GM12878 (cell line): ENCODE measurements at regions not wholly inside any gene's neighbourhood (a gene's known extent, or its start where the extent isn't known, plus 50 kb on each side); places are given as distances from the start of the nearest gene placed in this dataset.

ENCODE experiments used
- ATAC-seq: fragments of 200-7000 bp; cut with Tn5 transposase; 3 replicates; pipeline ENCODE4 v1.9.1; 2020; ENCODE audit warnings: mild to moderate bottlenecking, moderate library complexity
- BruUV-seq: library from RNA; stranded (reverse); fragments of 400-500 nt; replicated peaks from 2 replicates; lab custom pipeline; 2021; lab: Mats Ljungman, UMichigan
- CTCF ChIA-PET: fragments of 300-600 bp; sonication (Branson Sonifier 250); formaldehyde crosslinking; extraction: SDS; loops from one replicate; lab custom pipeline; 2021; ENCODE audit warnings: inconsistent platforms; lab: Yijun Ruan, JAX
- POLR2A ChIA-PET: fragments of 350-600 bp; formaldehyde crosslinking; extraction: SDS; loops from one replicate; lab custom pipeline; 2021; ENCODE audit warnings: inconsistent platforms; lab: Charles Lee
- RAD21 ChIA-PET: fragments of 300-600 bp; sonication (Branson Sonifier 250); formaldehyde crosslinking; loops from one replicate; lab custom pipeline; 2023; ENCODE audit warnings: antibody characterized with exemption; ENCODE audit not compliant: unreplicated experiment; lab: Charles Lee
- SMC1A ChIA-PET: fragments of 300-600 bp; sonication (Branson Sonifier 250); formaldehyde crosslinking; loops from one replicate; lab custom pipeline; 2023; ENCODE audit not compliant: unreplicated experiment, uncharacterized antibody; lab: Charles Lee
- DNase-seq: peaks from one replicate; pipeline ENCODE4 v3.0.0-alpha.2; 2011; ENCODE audit warnings: low read depth, low spot score
- FAIRE-seq: peaks from 3 replicates; lab custom pipeline; 2011; peaks lifted over from hg19 to GRCh38; lab: Jason Lieb, UNC
- H2AFZ ChIP-seq: 2 replicates; pipeline ENCODE4 v1.6.0; 2011; ENCODE audit warnings: low read depth, low read length, control low read depth; ENCODE audit not compliant: control insufficient read depth
- H3K27ac ChIP-seq: 2 replicates; pipeline ENCODE4 v1.5.1; 2011; ENCODE audit warnings: control low read depth; ENCODE audit not compliant: control insufficient read depth, insufficient read depth
- H3K27me3 ChIP-seq, 2 experiments: replicated peaks in 1 of 2; 2 replicates each; pipeline versions ENCODE4 v1.6.0 to v1.6.1; 2011; ENCODE audit warnings: low read length in 1 of 2; ENCODE audit not compliant: control insufficient read depth in 2 of 2, insufficient read depth in 2 of 2
- H3K36me3 ChIP-seq, 2 experiments: 2 replicates each; pipeline ENCODE4 v1.5.1; 2011; ENCODE audit warnings: low read length in 1 of 2; ENCODE audit not compliant: control insufficient read depth in 2 of 2, insufficient read depth in 2 of 2
- H3K4me1 ChIP-seq: 2 replicates; pipeline ENCODE4 v1.6.1; 2011; ENCODE audit warnings: mild to moderate bottlenecking, low read length, moderate library complexity, mixed read lengths; ENCODE audit not compliant: control insufficient read depth, insufficient read depth
- H3K4me2 ChIP-seq: 2 replicates; pipeline ENCODE4 v1.6.0; 2011; ENCODE audit warnings: control low read depth; ENCODE audit not compliant: control insufficient read depth, insufficient read depth
- H3K4me3 ChIP-seq: fragments of 200-600 bp; sonication (generic); 2 replicates; pipeline ENCODE4 v1.5.1; 2016
- H3K79me2 ChIP-seq: 2 replicates; pipeline ENCODE4 v1.6.0; 2011; ENCODE audit warnings: low read length; ENCODE audit not compliant: control insufficient read depth, insufficient read depth
- H3K9ac ChIP-seq: 2 replicates; pipeline ENCODE4 v1.8.0; 2011; ENCODE audit warnings: low read length, control low read depth, mixed read lengths; ENCODE audit not compliant: control insufficient read depth, insufficient read depth
- H3K9me3 ChIP-seq: replicated peaks from 3 replicates; pipeline ENCODE4 v1.5.1; 2011; ENCODE audit warnings: mild to moderate bottlenecking, low read length; ENCODE audit not compliant: control insufficient read depth, insufficient read depth
- H4K20me1 ChIP-seq: 2 replicates; pipeline ENCODE4 v1.6.0; 2011; ENCODE audit not compliant: control insufficient read depth, insufficient read depth
- ASH2L ChIP-seq: fragments of 300-600, 200-600 bp; sonication (generic); IDR thresholded peaks from 2 replicates; pipeline ENCODE4 v1.6.1; 2017; ENCODE audit warnings: low read depth, mild to moderate bottlenecking, borderline replicate concordance
- BHLHE40 ChIP-seq, 2 experiments: fragments of 450-650 bp in 1 of 2; IDR thresholded peaks; 2 replicates each; pipeline ENCODE4 v1.6.1; 2011 to 2017; ENCODE audit warnings: low read depth in 2 of 2, borderline replicate concordance in 1 of 2, improper control_type of control experiment in 1 of 2, low read length in 1 of 2, mild to moderate bottlenecking in 1 of 2
- CBFB ChIP-seq: IDR thresholded peaks from 2 replicates; pipeline ENCODE4 v1.6.1; 2016; ENCODE audit warnings: antibody characterized with exemption, low read depth
- CHD2 ChIP-seq: IDR thresholded peaks from 2 replicates; pipeline ENCODE4 v1.6.1; 2011; ENCODE audit warnings: low read depth, low read length, improper control_type of control experiment, borderline replicate concordance
- CTCF ChIP-seq, 3 experiments: IDR thresholded peaks in 2 of 3; conservative IDR thresholded peaks in 1 of 3; 2 replicates each; pipeline ENCODE4 v1.5.1; 2011; ENCODE audit warnings: low read depth in 3 of 3, low read length in 3 of 3, mild to moderate bottlenecking in 3 of 3, control low read depth in 2 of 3, moderate library complexity in 2 of 3, inconsistent platforms in 1 of 3, mixed read lengths in 1 of 3; ENCODE audit not compliant: control insufficient read depth in 2 of 3, insufficient read depth in 1 of 3; ENCODE audit errors: extremely low read depth in 1 of 3
- FOS ChIP-seq: IDR thresholded peaks from 3 replicates; pipeline ENCODE4 v1.6.1; 2011; ENCODE audit warnings: borderline replicate concordance; ENCODE audit not compliant: insufficient read length; ENCODE audit errors: extremely low read depth
- FOXK2 ChIP-seq: fragments of 450-650 bp; IDR thresholded peaks from 2 replicates; pipeline ENCODE4 v1.6.1; 2017; ENCODE audit warnings: mild to moderate bottlenecking, moderate library complexity
- HCFC1 ChIP-seq: fragments of 150-350 bp; IDR thresholded peaks from 2 replicates; pipeline ENCODE4 v1.6.1; 2014; ENCODE audit warnings: low read length
- KLF5 ChIP-seq: fragments of 450-650 bp; IDR thresholded peaks from 2 replicates; pipeline ENCODE4 v1.6.1; 2014; ENCODE audit warnings: mild to moderate bottlenecking; ENCODE audit not compliant: partially characterized antibody
- NFXL1 ChIP-seq: fragments of 450-650 bp; IDR thresholded peaks from 2 replicates; pipeline ENCODE4 v1.6.1; 2017; ENCODE audit warnings: antibody characterized with exemption, mild to moderate bottlenecking, borderline replicate concordance
- NKRF ChIP-seq: fragments of 450-650 bp; conservative IDR thresholded peaks from 2 replicates; pipeline ENCODE4 v1.6.1; 2017; ENCODE audit warnings: mild to moderate bottlenecking, moderate library complexity
- PAX8 ChIP-seq: fragments of 450-650 bp; IDR thresholded peaks from 2 replicates; pipeline ENCODE4 v1.6.1; 2017; ENCODE audit warnings: mild to moderate bottlenecking, moderate library complexity
- SIX5 ChIP-seq: IDR thresholded peaks from 2 replicates; pipeline ENCODE4 v1.6.1; 2011; ENCODE audit warnings: mild to moderate bottlenecking, low read depth, low read length, moderate library complexity; ENCODE audit not compliant: severe bottlenecking
- SMAD5 ChIP-seq: IDR thresholded peaks from 2 replicates; pipeline ENCODE4 v1.6.1; 2016; ENCODE audit warnings: antibody characterized with exemption, low read depth
- SREBF2 ChIP-seq: IDR thresholded peaks from 2 replicates; pipeline ENCODE4 v1.6.1; 2012; ENCODE audit warnings: mild to moderate bottlenecking, low read length
- WRNIP1 ChIP-seq: IDR thresholded peaks from 2 replicates; pipeline ENCODE4 v1.6.1; 2011; ENCODE audit warnings: low read depth, low read length, improper control_type of control experiment, borderline replicate concordance
- WGBS: methylation state at CpG from one replicate; pipeline ENCODE4 v1.1.6; 2016; ENCODE audit warnings: low lambda C conversion rate; ENCODE audit not compliant: insufficient replicate concordance, insufficient coverage; ENCODE audit errors: missing lambda C conversion rate; 5-methylcytosine and 5-hydroxymethylcytosine counted together
- in situ Hi-C: fragments of 300-500 bp; cut with MboI; formaldehyde crosslinking; loops from 9 replicates; pipeline ENCODE4 v1.14.3; 2018; ENCODE audit warnings: mixed read lengths
- intact Hi-C: fragments of 100-400 bp; cut with micrococcal nuclease; formaldehyde crosslinking; loops from one replicate; pipeline ENCODE4 v1.14.2; 2022; ENCODE audit not compliant: unreplicated experiment
- TF ChIP-seq, protein P1 (sequence below): fragments of 450-650 bp; formaldehyde crosslinking; IDR thresholded peaks from 2 replicates; pipeline ENCODE4 v1.4.0; 2022; ENCODE audit warnings: mild to moderate bottlenecking, moderate library complexity

DNA sequence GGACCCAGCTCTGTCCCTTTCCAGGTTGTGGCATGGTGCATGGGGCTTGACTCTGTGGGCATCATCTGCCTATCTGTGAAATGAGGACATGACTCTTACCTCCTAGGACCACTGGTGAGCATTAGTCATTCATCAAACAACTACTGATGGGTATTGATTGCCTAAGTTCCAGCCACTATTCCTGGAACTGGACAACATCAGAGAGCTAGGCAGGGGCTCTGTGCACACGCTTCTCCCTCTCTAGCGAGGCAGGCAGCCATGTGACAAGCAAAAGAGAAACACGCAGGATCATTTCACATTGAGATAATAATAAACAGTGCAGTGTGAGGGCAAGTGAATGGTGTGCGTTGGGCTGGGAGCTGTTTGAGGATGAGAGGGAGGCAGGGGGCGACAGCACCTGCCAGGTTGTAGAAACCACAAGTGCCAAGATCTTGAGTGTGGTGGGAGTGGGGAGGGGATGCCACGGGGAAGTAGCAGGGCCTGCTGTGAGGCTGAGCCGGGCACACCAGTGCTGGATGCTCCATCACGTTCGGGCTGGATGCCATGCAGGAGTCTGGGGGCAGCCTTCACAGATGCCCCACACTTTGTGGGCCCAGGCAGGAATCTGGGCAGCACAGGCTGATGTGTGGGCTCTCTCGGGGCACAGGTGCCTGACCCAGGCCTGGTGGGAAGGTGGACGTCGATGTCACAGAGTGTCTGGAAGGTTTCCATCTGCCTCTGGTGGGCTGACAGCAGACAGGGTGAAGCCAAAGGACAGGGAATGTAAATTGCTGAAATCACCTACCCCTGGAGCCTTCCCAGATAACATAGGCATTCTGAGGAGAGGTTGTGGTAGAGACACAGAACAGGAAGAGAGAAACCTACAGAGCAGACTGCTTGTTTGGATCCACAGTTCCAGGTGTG, 405.5 kb downstream of the RPS24 start:
- Histone ChIP-seq H3K4me3 (no peak overlapping the region), H3K4me2 (no peak overlapping the region), H4K20me1 (no peaks in the 10 kb centered on the region), H2AFZ (no peak overlapping the region), H3K79me2 (no peaks in the 10 kb centered on the region), H3K27me3 (peaks cover 0 to 2% of the 10 kb centered on the region in 2 experiments; a peak in 2 of 4 replicates), H3K27ac (no peak overlapping the region), H3K9ac (no peak overlapping the region), H3K4me1 (no peaks in the 10 kb centered on the region), H3K9me3 (no peaks in the 10 kb centered on the region), H3K36me3 (no peaks in the 10 kb centered on the region)
- WGBS, result 35% methylated on average over 12 of the region's 12 CpGs
- ChIA-PET POLR2A (no interaction called here), RAD21 (no interaction called here), SMC1A (no interaction called here), CTCF (no interaction called here)
- no peak for ATAC-seq
- BruUV-seq, result no TSS peak
- no peak for FAIRE-seq
- in situ Hi-C loops (no loop called here), intact Hi-C loops (loop anchor here (10.0 kb wide), 1 partner anchor 756 kb away; no protein-coding TSS in a partner anchor)
- DNase-seq, result no peak
- TF ChIP-seq WRNIP1 (no peak), ASH2L (no peak), SIX5 (no peak), CBFB (no peak), NKRF (no peak), SMAD5 (no peak), PAX8 (no peak), HCFC1 (no peak), CTCF (IDR thresholded peaks at IDR 0.05 in 2 of 3, conservative IDR thresholded peaks at IDR 0.05 in 1 of 3; ENCODE audit: control insufficient read depth in 2 of 3, extremely low read depth in 1 of 3, insufficient read depth in 1 of 3, low read depth in 3 of 3, low read length in 3 of 3) (no peak), BHLHE40 (IDR thresholded peaks at IDR 0.05; ENCODE audit: borderline replicate concordance in 1 of 2, low read depth in 2 of 2, low read length in 1 of 2) (no peak), KLF5 (no peak), FOXK2 (no peak), SREBF2 (no peak), NFXL1 (no peak), CHD2 (no peak), FOS (no peak)
- TF ChIP-seq, protein P1, sequence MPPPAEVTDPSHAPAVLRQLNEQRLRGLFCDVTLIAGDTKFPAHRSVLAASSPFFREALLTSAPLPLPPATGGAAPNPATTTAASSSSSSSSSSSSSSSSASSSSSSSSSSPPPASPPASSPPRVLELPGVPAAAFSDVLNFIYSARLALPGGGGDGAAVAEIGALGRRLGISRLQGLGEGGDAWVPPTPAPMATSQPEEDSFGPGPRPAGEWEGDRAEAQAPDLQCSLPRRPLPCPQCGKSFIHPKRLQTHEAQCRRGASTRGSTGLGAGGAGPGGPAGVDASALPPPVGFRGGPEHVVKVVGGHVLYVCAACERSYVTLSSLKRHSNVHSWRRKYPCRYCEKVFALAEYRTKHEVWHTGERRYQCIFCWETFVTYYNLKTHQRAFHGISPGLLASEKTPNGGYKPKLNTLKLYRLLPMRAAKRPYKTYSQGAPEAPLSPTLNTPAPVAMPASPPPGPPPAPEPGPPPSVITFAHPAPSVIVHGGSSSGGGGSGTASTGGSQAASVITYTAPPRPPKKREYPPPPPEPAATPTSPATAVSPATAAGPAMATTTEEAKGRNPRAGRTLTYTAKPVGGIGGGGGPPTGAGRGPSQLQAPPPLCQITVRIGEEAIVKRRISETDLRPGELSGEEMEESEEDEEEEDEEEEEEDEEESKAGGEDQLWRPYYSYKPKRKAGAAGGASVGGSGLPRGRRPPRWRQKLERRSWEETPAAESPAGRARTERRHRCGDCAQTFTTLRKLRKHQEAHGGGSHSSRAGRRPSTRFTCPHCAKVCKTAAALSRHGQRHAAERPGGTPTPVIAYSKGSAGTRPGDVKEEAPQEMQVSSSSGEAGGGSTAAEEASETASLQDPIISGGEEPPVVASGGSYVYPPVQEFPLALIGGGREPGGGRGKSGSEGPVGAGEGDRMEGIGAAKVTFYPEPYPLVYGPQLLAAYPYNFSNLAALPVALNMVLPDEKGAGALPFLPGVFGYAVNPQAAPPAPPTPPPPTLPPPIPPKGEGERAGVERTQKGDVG, result no peak
